ENCODE measurements at regions not wholly inside any gene's neighbourhood (a gene's known extent, or its start where the extent isn't known, plus 50 kb on each side); places are given as distances from the start of the nearest gene placed in this dataset.

DNA sequence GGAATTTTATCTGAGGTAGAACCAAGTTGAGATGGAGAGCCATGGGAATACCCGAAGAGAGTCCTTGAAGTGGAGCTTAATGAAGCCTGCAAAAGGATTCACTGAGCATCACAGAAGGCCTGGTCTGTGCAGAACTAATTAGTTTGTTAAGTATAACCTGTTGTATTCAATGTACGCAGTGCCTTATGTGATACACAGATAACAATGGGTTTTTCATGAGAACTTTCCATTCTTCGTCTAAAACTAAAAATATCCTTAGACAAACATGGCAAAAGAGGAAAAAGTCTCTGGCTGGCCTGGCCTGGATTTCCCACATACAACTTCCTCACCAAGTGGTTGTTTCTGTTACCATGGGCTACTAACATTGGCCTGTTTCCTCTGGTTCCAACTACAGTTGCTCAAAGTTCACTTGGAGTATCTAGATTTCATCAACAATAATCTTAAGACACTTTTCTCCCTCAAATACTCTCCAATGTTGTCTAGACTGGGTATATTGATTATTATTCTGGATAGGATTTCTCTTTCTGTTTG is 237.6 kb upstream of the ZNF462 start:
- DNase-seq = no peak

GRCh38 chr9:106626936-106627335 is 236.0 kb upstream of the ZNF462 start:
- no peak for DNase-seq

DNA sequence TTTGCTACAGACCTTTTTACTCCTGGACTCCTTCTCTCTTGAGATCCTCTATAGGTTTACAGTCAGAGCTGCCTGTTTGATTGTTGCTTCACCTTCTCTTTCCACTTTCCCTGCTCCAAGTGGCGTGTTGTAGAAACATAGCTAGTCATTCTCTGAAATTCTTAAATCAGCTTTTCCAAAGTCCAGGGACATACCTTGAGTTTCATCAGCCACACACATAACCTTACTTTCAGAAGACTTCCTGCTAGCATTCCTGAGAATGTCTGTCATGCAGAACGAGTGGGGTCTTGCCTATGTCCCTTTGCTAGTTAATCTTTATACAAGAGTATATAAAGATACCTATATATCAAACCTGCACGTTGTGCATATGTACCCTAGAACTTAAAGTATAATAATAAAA is 230.3 kb upstream of the ZNF462 start:
- no peak for DNase-seq

- no peak for DNase-seq
These were observed 228.8 kb upstream of the ZNF462 start for GRCh38 chr9:106634183-106634582.

DNA sequence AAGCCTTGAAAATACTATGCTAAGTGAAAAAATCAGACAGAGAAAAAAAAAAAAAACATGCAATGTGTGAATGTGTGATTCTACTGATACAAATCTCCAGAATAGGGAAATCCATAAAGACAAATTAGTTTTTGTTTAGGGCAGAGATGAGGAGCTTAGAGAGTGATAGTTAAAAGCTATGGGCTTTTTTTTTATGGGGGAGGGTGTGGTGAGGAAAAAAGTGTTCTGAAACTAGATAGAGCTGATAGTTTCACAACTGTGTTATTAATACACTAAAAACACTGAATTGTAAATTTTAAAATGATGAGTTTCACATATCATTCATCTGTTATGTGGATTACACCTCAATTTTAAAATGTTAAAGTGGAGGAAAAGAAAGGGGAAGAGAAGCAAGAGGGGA is 228.3 kb upstream of the ZNF462 start:
- no peak for DNase-seq

DNA sequence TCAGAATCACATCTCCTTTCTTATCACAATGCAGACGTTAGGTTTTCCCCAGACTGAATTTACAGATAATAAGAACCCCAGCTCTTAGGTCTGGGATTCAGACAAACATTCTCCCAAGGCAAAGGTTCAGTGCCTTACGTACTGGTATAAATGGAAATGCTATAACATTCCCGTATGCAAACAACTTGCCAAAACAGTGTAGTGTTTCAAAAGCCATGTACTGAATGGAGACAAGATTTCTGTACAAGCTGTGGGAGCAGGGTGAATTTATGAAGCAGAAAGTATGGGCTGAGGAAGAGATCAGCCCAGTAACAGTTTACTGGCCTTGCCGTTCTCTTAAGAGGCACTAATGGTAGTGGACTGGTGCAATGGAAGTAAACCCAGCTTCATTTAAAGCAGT is 225.5 kb upstream of the ZNF462 start:
- no peak for DNase-seq

DNA sequence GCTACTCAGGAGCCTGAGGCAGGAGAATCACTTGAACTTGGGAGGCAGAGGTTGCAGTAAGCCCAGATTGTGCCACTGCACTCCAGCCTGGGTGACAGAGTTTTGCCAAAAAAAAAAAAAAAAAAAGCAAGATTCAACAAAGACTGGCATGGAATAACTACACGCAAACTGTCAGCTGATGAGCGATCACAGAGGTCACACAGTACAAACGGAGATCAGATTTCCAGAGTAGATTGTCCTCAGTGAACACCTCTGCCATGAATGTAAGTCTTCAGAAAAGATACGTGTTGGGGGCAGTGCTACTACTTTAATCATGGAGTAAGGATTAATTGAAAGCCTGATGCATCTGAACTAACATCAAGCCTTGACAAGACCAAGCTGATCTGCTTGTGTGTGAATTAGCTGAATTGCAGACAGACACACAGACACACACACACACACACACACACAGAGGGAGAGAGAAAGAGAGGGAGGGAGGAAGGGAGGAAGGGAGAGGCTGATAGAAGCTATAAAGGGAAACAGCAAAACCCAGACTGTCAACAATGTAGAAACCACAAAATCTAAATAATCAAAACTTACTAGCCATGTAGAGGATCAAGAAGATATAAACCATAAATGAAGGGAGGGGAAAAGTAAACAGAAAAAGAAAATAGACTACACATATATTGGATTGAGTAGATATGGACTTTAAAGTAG is 222.9 kb upstream of the ZNF462 start:
- no peak for DNase-seq

DNA sequence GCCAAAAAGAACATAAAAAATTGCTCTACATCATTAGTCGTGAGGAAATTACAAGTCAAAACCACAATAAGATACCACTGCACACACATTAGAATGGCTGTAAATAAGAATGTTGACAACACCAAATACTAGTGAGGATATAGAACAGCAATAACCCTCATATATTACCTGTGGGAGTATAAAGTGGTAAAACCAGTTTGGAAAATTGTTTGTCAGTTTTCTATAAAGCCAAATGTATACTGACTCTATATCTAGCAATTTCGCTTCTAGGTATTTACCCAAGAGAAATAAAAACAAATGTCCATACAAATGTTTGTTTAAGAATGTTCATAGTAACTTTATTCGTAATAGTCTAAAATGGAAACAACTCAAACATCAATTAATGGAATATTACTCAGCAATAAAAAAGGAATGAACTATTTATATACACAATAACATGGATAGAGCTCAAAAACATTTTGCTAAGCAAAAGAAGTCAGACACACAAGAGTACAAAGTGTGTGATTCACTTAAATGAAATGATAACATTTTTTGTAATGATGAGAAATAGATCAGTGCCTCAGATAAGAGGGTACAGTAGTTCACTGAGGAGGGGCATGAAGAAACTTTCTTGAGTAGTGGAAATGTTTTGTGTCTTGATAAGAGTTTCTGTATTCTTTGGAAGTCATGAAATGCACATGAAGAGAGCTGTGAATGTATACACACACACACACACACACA is 219.6 kb upstream of the ZNF462 start:
- DNase-seq = no peak

DNA sequence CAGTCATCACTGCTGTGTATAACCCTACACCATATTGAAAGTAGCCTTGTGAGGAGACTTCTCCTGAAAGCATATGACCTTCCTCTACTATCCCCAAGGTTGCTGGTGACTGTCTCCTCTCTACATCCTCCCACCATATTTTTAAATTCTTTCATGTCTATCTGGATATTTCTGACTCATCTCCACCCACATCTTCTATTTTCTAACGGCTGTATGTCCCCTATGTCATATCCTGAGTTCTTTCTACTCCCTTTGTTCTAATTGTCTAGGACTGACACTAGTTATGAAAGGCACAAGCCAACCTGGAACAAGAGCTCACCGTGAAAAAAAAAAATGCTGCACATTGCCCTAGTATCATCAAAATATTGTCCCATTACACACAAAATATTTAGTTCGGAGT is 218.3 kb upstream of the ZNF462 start:
- DNase-seq = no peak

GRCh38 chr9:106648799-106649198 is 214.2 kb upstream of the ZNF462 start:
- no peak for DNase-seq

- DNase-seq = no peak
These were observed 213.3 kb upstream of the ZNF462 start for GRCh38 chr9:106649664-106650063.

- DNase-seq = no peak
These were observed 209.8 kb upstream of the ZNF462 start for GRCh38 chr9:106653213-106653612.

GRCh38 chr9:106655966-106656365 is 207.0 kb upstream of the ZNF462 start:
- no peak for DNase-seq

DNA sequence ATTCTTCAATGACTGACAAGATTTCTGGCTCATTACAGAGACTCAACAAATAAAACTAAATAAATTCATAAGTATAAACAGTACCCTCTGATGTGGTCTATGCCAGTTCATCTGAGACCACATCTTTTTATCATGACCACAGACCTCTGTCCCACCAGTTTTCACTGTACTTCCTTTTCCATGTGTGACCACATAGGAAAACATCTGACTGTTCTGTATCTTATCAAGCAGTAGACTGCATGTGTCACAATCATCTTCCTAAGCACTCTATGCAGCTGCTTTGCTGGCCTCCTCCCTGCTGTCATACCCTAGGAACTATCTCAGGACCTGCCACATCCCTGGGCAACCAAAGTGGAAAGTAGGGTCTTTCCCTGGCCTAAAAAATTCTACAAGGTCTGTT is 205.0 kb upstream of the ZNF462 start:
- DNase-seq = no peak

DNA sequence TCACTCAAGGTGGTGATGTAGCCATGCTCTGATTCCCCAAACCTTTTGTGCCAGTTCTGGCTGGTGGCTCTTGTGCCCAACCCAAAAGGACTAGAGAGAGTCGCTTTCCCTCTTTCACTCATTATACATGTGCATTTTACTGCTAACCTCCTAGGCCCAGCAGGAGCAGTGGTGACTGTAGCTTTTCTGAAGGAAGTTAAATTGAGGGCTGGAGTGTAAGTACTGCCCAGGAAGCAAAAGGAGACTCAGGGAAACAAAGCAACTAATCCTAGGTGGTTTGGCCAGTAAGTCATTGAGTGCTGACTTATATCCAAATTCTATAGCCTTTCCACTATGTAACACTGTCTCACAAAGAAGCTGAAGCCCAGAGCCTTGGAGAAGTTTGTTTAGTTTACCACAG is 194.4 kb upstream of the ZNF462 start:
- no peak for DNase-seq

DNA sequence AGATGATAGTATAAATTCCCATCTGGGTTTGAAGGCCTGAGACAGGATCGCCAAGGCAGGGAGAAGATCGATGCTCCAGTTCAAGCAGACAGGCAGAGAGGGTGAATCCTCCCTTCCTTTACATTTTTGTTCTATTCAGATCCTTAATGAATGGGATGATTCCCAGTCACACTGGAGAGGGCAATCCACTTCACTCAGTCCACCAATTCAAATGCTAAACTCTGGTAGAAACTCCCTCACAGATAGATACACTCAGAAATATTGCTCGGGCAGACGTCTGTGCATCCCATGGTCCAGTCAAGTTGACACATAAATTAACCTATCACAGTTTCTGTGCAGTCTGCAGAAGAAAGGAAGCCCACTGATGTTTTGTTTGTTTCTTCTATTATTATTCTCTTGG is 193.1 kb upstream of the ZNF462 start:
- DNase-seq = no peak

DNA sequence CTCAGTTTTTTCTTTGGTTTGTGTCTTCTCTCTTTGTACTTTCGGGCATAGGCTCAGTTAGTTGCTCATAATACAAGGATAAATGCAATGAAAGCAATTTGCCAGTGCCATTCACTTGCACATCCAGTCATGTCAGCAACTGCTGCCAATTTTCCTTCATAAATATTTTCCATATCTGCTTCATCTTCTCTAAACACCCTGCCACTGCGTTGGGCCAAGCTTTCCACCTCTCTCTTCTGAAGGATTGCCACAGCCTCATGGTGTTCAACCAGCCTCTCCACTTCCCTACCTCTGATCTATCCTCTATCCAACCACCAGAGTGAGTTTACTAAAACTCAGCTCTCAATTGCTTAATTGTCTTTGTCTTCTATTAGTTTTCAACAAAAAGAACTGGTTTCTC is 192.5 kb upstream of the ZNF462 start:
- DNase-seq = no peak

GRCh38 chr9:106675780-106676179 is 187.2 kb upstream of the ZNF462 start:
- no peak for DNase-seq

- DNase-seq = no peak
These were observed 185.6 kb upstream of the ZNF462 start for GRCh38 chr9:106677374-106677773.

GRCh38 chr9:106677830-106678229 is 185.1 kb upstream of the ZNF462 start:
- no peak for DNase-seq

- no peak for DNase-seq
These were observed 184.7 kb upstream of the ZNF462 start for GRCh38 chr9:106678273-106678672.

DNA sequence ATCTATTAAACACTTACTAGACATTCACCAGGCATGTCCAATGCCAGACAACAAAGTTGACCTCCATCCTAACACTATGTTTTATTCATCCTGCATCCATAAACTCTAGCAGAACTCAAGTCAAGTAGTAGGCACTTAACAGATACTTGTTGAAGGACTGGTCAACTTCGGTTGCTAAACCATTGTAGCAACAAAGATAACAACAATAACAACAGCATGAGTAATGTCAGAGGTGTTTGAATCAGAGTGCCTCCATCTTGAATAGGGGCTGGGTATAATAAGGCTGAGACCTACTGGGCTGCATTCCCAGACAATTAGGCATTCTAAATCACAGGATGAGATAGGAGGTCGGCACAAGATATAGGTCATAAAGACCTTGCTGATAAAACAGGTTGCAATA is 180.5 kb upstream of the ZNF462 start:
- DNase-seq = no peak

DNA sequence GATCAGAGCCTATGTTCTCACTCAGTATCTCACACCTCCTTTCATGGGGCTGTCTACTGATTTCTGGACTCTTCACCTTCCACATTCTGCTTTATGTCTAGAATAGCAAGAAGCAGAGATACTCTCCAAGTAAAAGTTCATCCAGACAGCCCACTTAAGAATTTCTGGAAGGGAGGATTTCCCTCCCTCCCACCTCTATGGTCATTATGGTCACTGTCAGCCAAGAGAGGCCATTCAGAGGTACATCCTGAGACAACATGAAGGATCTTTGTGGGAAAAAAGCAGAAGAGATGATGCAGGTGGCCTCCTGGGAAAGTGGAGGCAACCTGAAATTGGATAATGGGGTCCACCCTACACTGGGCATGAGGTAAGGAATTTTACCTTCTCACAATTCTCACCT is 179.5 kb upstream of the ZNF462 start:
- no peak for DNase-seq

- no peak for DNase-seq
These were observed 177.8 kb upstream of the ZNF462 start for GRCh38 chr9:106684940-106685695.

All from activated CD8-positive, alpha-beta memory T cell treated with anti-CD3 and anti-CD28 coated beads for 24 hours (primary cell).